HL-60 (cell line): ENCODE measurements at regions not wholly inside any gene's neighbourhood (a gene's known extent, or its start where the extent isn't known, plus 50 kb on each side); places are given as distances from the start of the nearest gene placed in this dataset.

ENCODE experiments used
- DNase-seq, 2 experiments: peaks; one replicate each; pipeline ENCODE4 v3.0.0-alpha.2; 2010 to 2020; ENCODE audit warnings: low read depth in 1 of 2, low spot score in 1 of 2
- H3K27ac ChIP-seq: fragments of 250-450 bp; sonication (Bioruptor Pico); replicated peaks from 2 replicates; pipeline ENCODE4 v1.5.1; 2020; ENCODE audit warnings: mild to moderate bottlenecking, moderate library complexity
- H3K27me3 ChIP-seq: fragments of 250-450 bp; sonication (Bioruptor Pico); 2 replicates; pipeline ENCODE4 v1.5.1; 2021; ENCODE audit warnings: mild to moderate bottlenecking, moderate library complexity; ENCODE audit not compliant: insufficient read depth, poor library complexity, severe bottlenecking
- H3K4me3 ChIP-seq: replicated peaks from 2 replicates; pipeline ENCODE4 v1.5.1; 2011; ENCODE audit warnings: mild to moderate bottlenecking, control low read depth, low read length; ENCODE audit not compliant: insufficient read depth
- CTCF ChIP-seq: IDR thresholded peaks from one replicate; pipeline ENCODE4 v1.5.1; 2011; ENCODE audit warnings: low read length, control low read depth, inconsistent platforms; ENCODE audit not compliant: insufficient read depth
- GABPA ChIP-seq: IDR thresholded peaks from 2 replicates; pipeline ENCODE4 v1.6.1; 2012; ENCODE audit warnings: low read depth
- POLR2AphosphoS5 ChIP-seq: IDR thresholded peaks from 2 replicates; pipeline ENCODE4 v1.6.1; 2012; ENCODE audit warnings: low read depth
- REST ChIP-seq: IDR thresholded peaks from 2 replicates; pipeline ENCODE4 v1.6.1; 2012; ENCODE audit warnings: low read depth; ENCODE audit not compliant: insufficient replicate concordance
- SPI1 ChIP-seq: IDR thresholded peaks from 2 replicates; pipeline ENCODE4 v1.6.1; 2012; ENCODE audit warnings: low read depth, mild to moderate bottlenecking, borderline replicate concordance

- Histone ChIP-seq H3K4me3 (no peak overlapping the region), H3K27me3 (no peaks in the 10 kb centered on the region), H3K27ac (no peak overlapping the region)
- DNase-seq, result no peak
- no peak for TF ChIP-seq POLR2AphosphoS5
- TF ChIP-seq GABPA, result no peak
- no peak for TF ChIP-seq CTCF
- no peak for TF ChIP-seq SPI1
- TF ChIP-seq REST, result no peak
These were observed 180.3 kb downstream of the CMPK2 start for GRCh38 chr2:6685447-6685846.

- DNase-seq, result no peak
- Histone ChIP-seq H3K27me3 (no peaks in the 10 kb centered on the region), H3K4me3 (no peak overlapping the region), H3K27ac (no peak overlapping the region)
- TF ChIP-seq POLR2AphosphoS5, result no peak
- no peak for TF ChIP-seq REST
- TF ChIP-seq CTCF, result no peak
- TF ChIP-seq GABPA, result no peak
- TF ChIP-seq SPI1, result no peak
These were observed 173.7 kb downstream of the CMPK2 start for GRCh38 chr2:6692056-6692455.

GRCh38 chr2:6692819-6693218 is 172.9 kb downstream of the CMPK2 start:
- Histone ChIP-seq H3K4me3 (no peak overlapping the region), H3K27me3 (no peaks in the 10 kb centered on the region), H3K27ac (no peak overlapping the region)
- TF ChIP-seq POLR2AphosphoS5, result no peak
- no peak for TF ChIP-seq GABPA
- no peak for TF ChIP-seq SPI1
- TF ChIP-seq REST, result no peak
- no peak for TF ChIP-seq CTCF
- no peak for DNase-seq
